GM10266 (cell line): ENCODE measurements at regions not wholly inside any gene's neighbourhood (a gene's known extent, or its start where the extent isn't known, plus 50 kb on each side); places are given as distances from the start of the nearest gene placed in this dataset.

Experiments used
- DNase-seq: peaks from one replicate; pipeline ENCODE4 v3.0.0; 2012; ENCODE audit errors: extremely low spot score
- TF ChIP-seq, protein P1 (sequence below): IDR thresholded peaks from 2 replicates; pipeline ENCODE4 v1.5.1; 2012; ENCODE audit warnings: mild to moderate bottlenecking, low read depth; ENCODE audit not compliant: control insufficient read depth, insufficient read depth; ENCODE audit errors: missing control alignments

DNA sequence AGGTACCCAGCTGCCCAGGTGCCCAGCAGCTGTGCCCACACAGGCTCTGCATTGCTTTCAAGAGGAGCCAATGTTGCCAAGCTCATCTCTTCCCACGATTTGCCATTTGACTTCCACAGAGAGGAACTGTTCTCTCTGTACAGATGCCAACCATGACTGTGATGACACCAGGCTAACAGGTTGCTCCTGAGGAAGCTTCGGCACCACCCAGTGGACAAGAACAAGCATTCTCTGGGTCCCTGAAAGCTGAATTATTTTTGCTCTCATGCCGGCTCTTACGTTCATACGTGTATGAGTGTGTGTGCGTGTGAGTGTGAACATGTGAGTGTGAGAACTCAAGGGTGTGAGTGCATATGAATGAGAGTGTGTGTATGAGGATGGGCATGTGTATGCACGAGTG lies 535.2 kb downstream of the LIG4 start:
- DNase-seq: no peak
- TF ChIP-seq, protein P1, sequence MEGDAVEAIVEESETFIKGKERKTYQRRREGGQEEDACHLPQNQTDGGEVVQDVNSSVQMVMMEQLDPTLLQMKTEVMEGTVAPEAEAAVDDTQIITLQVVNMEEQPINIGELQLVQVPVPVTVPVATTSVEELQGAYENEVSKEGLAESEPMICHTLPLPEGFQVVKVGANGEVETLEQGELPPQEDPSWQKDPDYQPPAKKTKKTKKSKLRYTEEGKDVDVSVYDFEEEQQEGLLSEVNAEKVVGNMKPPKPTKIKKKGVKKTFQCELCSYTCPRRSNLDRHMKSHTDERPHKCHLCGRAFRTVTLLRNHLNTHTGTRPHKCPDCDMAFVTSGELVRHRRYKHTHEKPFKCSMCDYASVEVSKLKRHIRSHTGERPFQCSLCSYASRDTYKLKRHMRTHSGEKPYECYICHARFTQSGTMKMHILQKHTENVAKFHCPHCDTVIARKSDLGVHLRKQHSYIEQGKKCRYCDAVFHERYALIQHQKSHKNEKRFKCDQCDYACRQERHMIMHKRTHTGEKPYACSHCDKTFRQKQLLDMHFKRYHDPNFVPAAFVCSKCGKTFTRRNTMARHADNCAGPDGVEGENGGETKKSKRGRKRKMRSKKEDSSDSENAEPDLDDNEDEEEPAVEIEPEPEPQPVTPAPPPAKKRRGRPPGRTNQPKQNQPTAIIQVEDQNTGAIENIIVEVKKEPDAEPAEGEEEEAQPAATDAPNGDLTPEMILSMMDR: no peak

DNA sequence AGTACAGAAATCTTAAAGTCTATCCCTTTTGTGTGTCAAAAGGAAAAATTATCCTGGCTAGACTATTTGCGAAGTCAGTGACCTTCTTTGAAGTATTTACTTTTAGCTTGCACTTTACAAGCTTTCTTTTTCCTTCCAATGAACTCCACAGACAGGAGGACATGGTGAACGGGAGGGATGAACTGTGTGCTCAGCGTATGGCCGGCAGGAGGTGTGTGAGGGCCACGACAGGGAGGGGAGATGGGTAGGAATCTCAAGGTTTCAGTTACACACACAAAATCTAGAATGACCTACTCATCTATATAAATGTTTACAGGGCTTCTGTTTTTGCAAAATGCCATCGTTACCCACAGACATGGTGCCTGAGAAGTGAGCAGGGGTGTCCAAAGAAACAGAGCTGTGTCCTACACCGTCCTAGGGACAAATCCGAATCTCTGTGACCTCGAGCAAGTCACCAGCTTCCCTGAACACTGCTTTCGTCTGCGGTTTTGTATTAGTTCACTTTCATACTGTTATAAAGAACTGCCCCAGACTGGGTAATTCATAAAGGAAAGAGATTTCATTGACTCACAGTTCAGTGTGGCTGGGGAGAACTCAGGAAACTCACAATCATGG lies 537.2 kb downstream of the LIG4 start:
- DNase-seq: no peak

DNA sequence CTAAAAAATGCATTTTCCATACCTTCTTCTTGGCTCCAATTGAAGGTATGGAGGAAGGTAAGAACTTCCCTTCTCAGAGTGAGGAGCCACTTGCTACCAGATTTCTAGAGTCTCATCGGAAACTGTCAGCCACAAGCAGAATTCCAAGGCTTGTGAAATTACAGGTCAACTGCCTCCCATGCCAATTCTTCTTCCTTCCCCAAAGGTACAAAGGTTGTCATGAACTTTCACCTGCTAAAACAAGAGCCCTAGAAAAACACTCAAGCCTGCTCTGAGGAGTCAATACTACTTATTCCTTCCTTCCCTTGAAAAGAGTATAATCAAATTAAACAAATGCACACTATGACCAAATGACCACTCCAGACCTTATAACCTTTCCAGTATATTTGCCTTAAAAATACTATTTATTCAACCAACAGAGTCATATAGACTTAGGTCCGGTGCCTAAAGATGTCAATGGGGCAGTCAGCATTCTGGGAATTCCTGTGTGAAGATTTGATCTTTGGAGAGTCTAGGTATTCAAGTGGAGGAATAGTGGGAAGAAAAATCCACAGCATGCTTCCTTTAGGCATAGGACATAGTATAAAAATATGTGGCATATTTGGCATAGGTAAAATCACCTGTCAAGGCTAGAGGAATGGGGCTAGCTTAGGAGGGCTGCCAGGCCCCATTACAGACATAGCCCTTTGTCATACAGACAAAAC lies 539.3 kb downstream of the LIG4 start:
- DNase-seq: no peak
- TF ChIP-seq, protein P1: no peak

More for the DNA sequence above, 537.2 kb downstream of the LIG4 start:
- TF ChIP-seq, protein P1: no peak

DNA sequence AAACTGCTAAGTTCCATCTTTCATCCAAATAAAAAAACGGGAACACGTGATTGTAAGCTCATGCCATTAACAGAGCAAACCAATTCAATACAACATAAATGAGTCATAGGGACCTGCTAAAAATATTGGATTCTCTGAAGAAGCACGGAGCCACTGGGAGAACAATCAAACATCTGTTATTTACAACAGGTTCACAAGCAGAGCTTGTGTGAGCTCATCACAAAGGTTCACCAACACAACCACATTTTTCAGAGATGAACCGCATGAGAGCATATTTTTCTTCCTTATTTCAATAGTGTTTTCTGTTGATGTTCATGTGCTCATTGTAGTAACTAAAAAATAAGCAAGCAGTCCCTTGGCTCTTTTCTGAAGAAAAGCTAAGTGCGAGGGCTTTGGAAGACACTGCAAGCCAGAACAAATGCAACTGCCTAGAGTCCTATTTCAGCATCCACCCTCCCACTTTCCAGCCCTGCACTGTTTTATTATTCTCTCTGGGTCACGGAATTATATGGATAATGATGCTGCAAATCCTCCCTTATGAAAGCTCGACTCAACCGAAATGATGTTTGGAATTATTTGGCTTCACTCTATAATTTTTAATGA lies 545.8 kb downstream of the LIG4 start:
- TF ChIP-seq, protein P1: no peak
- no peak for DNase-seq

DNA sequence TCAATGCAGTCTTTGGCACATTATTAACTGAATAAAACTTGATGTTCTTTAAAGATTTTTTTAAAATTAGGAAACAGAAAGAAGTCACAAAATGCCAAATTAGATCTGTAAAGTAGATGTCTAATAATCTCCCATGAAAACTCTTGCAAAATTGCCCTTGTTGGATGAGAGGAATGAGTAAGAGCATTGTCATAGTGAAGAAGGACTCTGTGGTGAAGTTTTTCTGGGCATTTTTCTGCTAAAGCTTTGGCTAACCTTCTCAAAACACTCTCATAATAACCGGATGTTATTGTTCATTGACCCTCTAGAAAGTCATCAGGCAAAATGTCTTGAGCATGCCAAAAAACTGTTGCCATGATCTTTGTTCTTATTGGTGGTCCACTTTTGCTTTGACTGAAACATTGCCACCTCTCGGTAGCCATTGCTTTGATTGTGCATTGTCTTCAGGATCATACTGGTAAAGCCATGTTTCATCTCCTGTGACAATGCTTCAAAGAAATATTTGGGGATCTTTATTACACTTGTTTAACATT lies 549.3 kb downstream of the LIG4 start:
- TF ChIP-seq, protein P1: no peak
- no peak for DNase-seq

DNA sequence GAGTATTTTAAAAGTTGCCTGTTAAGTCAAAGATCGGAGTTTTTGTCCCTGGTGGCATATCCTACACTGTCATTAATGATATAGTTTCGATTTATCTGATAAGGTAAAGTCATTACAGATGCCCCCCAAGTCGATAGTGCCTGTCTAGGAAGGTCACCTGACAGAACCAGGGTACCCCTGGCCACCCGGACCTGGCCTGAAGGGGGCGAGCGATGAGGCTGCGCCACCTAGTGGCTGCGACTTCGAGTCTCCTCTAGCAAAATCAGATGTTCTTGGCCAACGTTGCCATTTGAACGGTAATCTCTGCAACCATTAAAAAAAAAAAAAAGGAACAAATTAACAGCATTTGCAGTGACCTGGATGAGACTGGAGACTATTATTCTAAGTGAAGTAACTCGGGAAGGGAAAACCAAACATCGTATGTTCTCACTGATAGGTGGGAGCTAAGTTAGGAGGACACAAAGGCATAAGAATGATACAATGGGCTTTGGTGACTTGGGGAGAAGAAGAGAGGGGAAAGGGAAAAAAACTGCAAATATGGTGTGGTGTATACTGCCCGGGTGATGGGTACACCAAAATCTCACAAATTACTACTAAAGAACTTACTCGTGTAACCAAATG lies 565.1 kb downstream of the LIG4 start:
- peak; percentile 31 for DNase-seq
- TF ChIP-seq, protein P1: peak; percentile 85
